ENCODE measurements at regions not wholly inside any gene's neighbourhood (a gene's known extent, or its start where the extent isn't known, plus 50 kb on each side); places are given as distances from the start of the nearest gene placed in this dataset.

GRCh38 chr7:16298221-16298620 is 123.1 kb downstream of the CRPPA start:
- Histone ChIP-seq H4K20me1 (ENCODE audit: control insufficient read depth, insufficient read depth, low read depth, low read length) (no peaks in the 10 kb centered on the region), H3K4me2 (ENCODE audit: low read length) (no peak overlapping the region), H3K4me1 (ENCODE audit: control insufficient read depth, low read length) (no peaks in the 10 kb centered on the region), H3K4me3 (ENCODE audit: low read length) (no peak overlapping the region), H3K9me3 (ENCODE audit: control insufficient read depth, insufficient read depth, low read length) (no peaks in the 10 kb centered on the region), H3F3A (ENCODE audit: control insufficient read depth, insufficient read depth) (no peaks in the 10 kb centered on the region), H3K9me2 (replicated peaks; ENCODE audit: control insufficient read depth, low read length) (no peaks in the 10 kb centered on the region), H3K36me3 (ENCODE audit: control insufficient read depth, low read length) (no peaks in the 10 kb centered on the region), H3K27me3 (ENCODE audit: control insufficient read depth, low read length) (no peaks in the 10 kb centered on the region), H3K79me2 (ENCODE audit: control insufficient read depth, low read length) (no peaks in the 10 kb centered on the region), H3K27ac (ENCODE audit: low read depth, low read length) (no peak overlapping the region)
- TF ChIP-seq, protein P1, sequence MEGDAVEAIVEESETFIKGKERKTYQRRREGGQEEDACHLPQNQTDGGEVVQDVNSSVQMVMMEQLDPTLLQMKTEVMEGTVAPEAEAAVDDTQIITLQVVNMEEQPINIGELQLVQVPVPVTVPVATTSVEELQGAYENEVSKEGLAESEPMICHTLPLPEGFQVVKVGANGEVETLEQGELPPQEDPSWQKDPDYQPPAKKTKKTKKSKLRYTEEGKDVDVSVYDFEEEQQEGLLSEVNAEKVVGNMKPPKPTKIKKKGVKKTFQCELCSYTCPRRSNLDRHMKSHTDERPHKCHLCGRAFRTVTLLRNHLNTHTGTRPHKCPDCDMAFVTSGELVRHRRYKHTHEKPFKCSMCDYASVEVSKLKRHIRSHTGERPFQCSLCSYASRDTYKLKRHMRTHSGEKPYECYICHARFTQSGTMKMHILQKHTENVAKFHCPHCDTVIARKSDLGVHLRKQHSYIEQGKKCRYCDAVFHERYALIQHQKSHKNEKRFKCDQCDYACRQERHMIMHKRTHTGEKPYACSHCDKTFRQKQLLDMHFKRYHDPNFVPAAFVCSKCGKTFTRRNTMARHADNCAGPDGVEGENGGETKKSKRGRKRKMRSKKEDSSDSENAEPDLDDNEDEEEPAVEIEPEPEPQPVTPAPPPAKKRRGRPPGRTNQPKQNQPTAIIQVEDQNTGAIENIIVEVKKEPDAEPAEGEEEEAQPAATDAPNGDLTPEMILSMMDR (IDR thresholded peaks at IDR 0.05; ENCODE audit: low read depth, low read length, poor library complexity, severe bottlenecking): no peak
- no peak for TF ChIP-seq EZH2phosphoT487 (IDR thresholded peaks at IDR 0.05; ENCODE audit: borderline replicate concordance, low read length)

- H3K9me2 ChIP-seq (replicated peaks; ENCODE audit: control insufficient read depth, low read length): no peaks in the 10 kb centered on the region
- H3K4me3 ChIP-seq (ENCODE audit: low read length): no peak overlapping the region
- no peaks in the 10 kb centered on the region for H4K20me1 ChIP-seq (ENCODE audit: control insufficient read depth, insufficient read depth, low read depth, low read length)
- H3K27me3 ChIP-seq (ENCODE audit: control insufficient read depth, low read length): no peaks in the 10 kb centered on the region
- no peak for TF ChIP-seq EZH2phosphoT487 (IDR thresholded peaks at IDR 0.05; ENCODE audit: borderline replicate concordance, low read length)
- TF ChIP-seq, protein P1 (IDR thresholded peaks at IDR 0.05; ENCODE audit: low read depth, low read length, poor library complexity, severe bottlenecking): no peak
- H3K27ac ChIP-seq (ENCODE audit: low read depth, low read length): no peak overlapping the region
- no peak overlapping the region for H3K4me2 ChIP-seq (ENCODE audit: low read length)
- H3K36me3 ChIP-seq (ENCODE audit: control insufficient read depth, low read length): no peaks in the 10 kb centered on the region
- H3F3A ChIP-seq (ENCODE audit: control insufficient read depth, insufficient read depth): no peaks in the 10 kb centered on the region
- H3K79me2 ChIP-seq (ENCODE audit: control insufficient read depth, low read length): no peaks in the 10 kb centered on the region
- H3K4me1 ChIP-seq (ENCODE audit: control insufficient read depth, low read length): no peaks in the 10 kb centered on the region
- H3K9me3 ChIP-seq (ENCODE audit: control insufficient read depth, insufficient read depth, low read length): no peaks in the 10 kb centered on the region
Observed at GRCh38 chr7:16295558-16295957, 125.8 kb downstream of the CRPPA start.

DNA sequence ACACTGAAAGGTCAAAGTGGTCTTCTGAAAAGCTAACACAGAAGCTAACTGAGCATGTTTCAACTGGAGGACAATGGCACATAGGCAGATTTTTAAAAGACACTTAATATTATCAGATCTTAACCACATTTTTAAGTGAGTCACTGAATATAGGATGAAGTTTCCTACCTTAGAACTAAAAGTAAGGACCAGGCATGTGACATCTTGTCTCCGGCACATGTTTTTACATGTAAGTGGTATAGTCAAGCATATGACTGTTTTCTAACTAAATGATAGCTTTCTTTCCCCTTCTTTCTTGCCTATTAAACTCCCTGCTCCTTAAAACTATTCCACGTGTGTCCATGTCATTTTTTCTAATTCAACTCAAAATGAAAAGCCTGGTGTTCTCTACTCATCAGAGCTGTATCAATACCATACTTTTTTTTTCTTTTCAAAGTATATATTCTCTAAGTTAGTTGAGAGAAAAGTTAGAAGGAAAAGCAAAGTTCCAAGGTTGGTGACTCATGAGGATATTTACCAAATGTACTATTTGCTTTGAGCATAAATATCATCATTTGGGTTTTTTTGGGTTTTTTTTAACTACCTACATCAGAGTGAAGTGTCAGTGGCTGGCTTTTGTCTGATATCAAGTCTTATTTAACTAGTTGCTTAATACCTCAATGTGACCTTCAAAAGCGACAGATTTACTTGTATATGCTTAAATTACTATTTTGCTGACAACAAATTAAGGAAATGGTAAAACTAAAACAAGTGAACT is 127.5 kb downstream of the CRPPA start:
- Histone ChIP-seq H3K9me2 (replicated peaks; ENCODE audit: control insufficient read depth, low read length) (no peaks in the 10 kb centered on the region), H3K27me3 (ENCODE audit: control insufficient read depth, low read length) (no peaks in the 10 kb centered on the region), H3K4me1 (ENCODE audit: control insufficient read depth, low read length) (no peaks in the 10 kb centered on the region), H3K4me3 (ENCODE audit: low read length) (no peak overlapping the region), H3K4me2 (ENCODE audit: low read length) (no peak overlapping the region), H3F3A (ENCODE audit: control insufficient read depth, insufficient read depth) (no peaks in the 10 kb centered on the region), H4K20me1 (ENCODE audit: control insufficient read depth, insufficient read depth, low read depth, low read length) (no peaks in the 10 kb centered on the region), H3K9me3 (ENCODE audit: control insufficient read depth, insufficient read depth, low read length) (no peaks in the 10 kb centered on the region), H3K27ac (ENCODE audit: low read depth, low read length) (no peak overlapping the region), H3K36me3 (ENCODE audit: control insufficient read depth, low read length) (no peaks in the 10 kb centered on the region), H3K79me2 (ENCODE audit: control insufficient read depth, low read length) (no peaks in the 10 kb centered on the region)
- TF ChIP-seq, protein P1 (IDR thresholded peaks at IDR 0.05; ENCODE audit: low read depth, low read length, poor library complexity, severe bottlenecking): no peak
- no peak for TF ChIP-seq EZH2phosphoT487 (IDR thresholded peaks at IDR 0.05; ENCODE audit: borderline replicate concordance, low read length)

All from DOHH2 (cell line).